BLaER1 (cell line): ENCODE measurements at regions not wholly inside any gene's neighbourhood (a gene's known extent, or its start where the extent isn't known, plus 50 kb on each side); places are given as distances from the start of the nearest gene placed in this dataset.

ENCODE experiments used
- H3K27ac ChIP-seq: shearing (Covaris generic); formaldehyde crosslinking; 2 replicates; pipeline ENCODE4 v1.8.1; 2022
- H3K27me3 ChIP-seq: shearing (Covaris generic); formaldehyde crosslinking; 2 replicates; pipeline ENCODE4 v1.8.1; 2022
- H3K36me3 ChIP-seq: shearing (Covaris generic); formaldehyde crosslinking; 2 replicates; pipeline ENCODE4 v1.8.1; 2022
- H3K4me1 ChIP-seq: shearing (Covaris generic); formaldehyde crosslinking; 2 replicates; pipeline ENCODE4 v1.8.1; 2022
- H3K4me2 ChIP-seq: shearing (Covaris generic); formaldehyde crosslinking; 2 replicates; pipeline ENCODE4 v1.8.1; 2022
- H3K4me3 ChIP-seq: shearing (Covaris generic); formaldehyde crosslinking; 2 replicates; pipeline ENCODE4 v1.8.1; 2022
- H3K9ac ChIP-seq: shearing (Covaris generic); formaldehyde crosslinking; 2 replicates; pipeline ENCODE4 v1.8.1; 2022
- H3K9me3 ChIP-seq: shearing (Covaris generic); formaldehyde crosslinking; 2 replicates; pipeline ENCODE4 v1.8.1; 2022
- H4K20me1 ChIP-seq: shearing (Covaris generic); formaldehyde crosslinking; 2 replicates; pipeline ENCODE4 v1.8.1; 2022
- Cebpa-rat ChIP-seq: shearing (Covaris generic); IDR thresholded peaks from 2 replicates; pipeline ENCODE4 v1.8.1; 2022

GRCh38 chr4:146087856-146088255 is 87.7 kb upstream of the LSM6 start:
- Histone ChIP-seq H3K4me1 (no peaks in the 10 kb centered on the region), H4K20me1 (no peaks in the 10 kb centered on the region), H3K9ac (no peak overlapping the region), H3K36me3 (no peaks in the 10 kb centered on the region), H3K4me2 (no peak overlapping the region), H3K27ac (no peak overlapping the region), H3K4me3 (no peak overlapping the region), H3K27me3 (no peaks in the 10 kb centered on the region), H3K9me3 (no peaks in the 10 kb centered on the region)
- TF ChIP-seq Cebpa-rat: no peak

DNA sequence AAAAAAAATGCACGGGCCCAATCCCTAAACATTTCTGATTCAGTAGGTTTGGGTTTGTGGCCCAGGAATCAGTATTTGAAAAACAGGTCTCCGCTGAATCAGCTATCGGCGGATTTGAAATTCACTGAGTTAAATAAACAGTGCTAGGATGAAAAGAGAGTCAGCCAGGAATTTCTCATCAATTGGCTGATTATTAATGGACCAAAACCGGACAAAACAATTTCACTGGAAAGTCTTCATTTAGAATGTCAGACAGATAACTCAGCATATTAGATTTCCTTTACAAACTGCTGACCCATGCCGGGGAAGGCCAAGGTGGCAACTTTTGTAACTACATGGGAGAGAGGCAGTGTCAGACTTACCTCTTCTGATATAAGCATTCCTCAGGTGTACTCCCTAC is 99.4 kb upstream of the LSM6 start:
- Histone ChIP-seq H3K9me3 (no peaks in the 10 kb centered on the region), H3K9ac (no peak overlapping the region), H3K4me2 (no peak overlapping the region), H3K27me3 (no peaks in the 10 kb centered on the region; the same call in 1 of the 2 replicates), H3K27ac (no peak overlapping the region), H3K4me1 (peaks cover 11% of the 10 kb centered on the region), H3K4me3 (no peak overlapping the region), H3K36me3 (no peaks in the 10 kb centered on the region), H4K20me1 (no peaks in the 10 kb centered on the region)
- TF ChIP-seq Cebpa-rat: no peak

DNA sequence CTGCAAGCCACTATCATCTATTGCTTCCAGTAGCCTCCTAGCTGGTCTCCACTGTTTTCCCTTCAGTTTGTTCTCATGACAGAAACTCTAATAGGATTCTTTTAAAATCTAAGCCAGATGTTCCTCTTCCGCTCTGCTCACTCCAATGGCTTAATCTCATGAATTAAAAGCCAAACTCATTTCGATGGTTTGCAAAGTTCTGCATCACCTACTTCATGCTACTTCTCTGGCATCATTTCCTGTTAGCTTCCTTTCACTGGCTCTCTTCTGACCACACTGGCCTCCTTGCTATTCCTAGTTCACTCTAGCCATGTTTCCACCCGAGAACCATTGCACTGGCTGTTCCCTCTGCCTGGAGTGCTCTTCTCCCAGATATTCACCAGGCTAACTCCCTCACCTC is 102.0 kb upstream of the LSM6 start:
- no peak overlapping the region for H3K9ac ChIP-seq
- H3K36me3 ChIP-seq: no peaks in the 10 kb centered on the region
- H3K27me3 ChIP-seq: no peaks in the 10 kb centered on the region; the same call in 1 of the 2 replicates
- H3K27ac ChIP-seq: no peak overlapping the region
- no peak overlapping the region for H3K4me3 ChIP-seq
- peaks cover 11% of the 10 kb centered on the region for H3K4me1 ChIP-seq
- H4K20me1 ChIP-seq: no peaks in the 10 kb centered on the region
- no peaks in the 10 kb centered on the region for H3K9me3 ChIP-seq
- no peak for TF ChIP-seq Cebpa-rat
- peak overlapping the region; percentile 53 for H3K4me2 ChIP-seq

DNA sequence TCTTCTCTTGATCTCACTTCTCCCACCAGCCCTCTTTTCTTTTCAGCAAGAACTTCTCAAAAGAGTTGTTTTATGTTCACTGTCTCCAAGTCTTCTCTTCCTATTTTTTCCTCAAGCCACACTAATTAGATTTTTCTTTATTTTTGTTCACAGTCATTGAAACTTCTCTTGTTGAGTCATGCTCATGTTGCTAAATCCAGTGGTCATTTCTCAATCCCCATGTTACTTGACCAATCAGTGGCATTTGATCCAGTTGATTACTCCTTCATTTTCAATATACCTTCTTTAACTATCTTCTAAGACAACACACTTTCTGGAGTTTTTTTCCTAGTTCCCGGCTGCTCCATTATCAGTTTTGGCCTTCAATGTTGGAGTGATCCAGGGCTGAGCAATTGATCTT is 103.1 kb upstream of the LSM6 start:
- Histone ChIP-seq H3K36me3 (no peaks in the 10 kb centered on the region), H3K27ac (no peak overlapping the region), H4K20me1 (no peaks in the 10 kb centered on the region), H3K4me3 (no peak overlapping the region), H3K9ac (no peak overlapping the region), H3K4me2 (no peak overlapping the region), H3K9me3 (no peaks in the 10 kb centered on the region), H3K4me1 (peaks cover 11% of the 10 kb centered on the region), H3K27me3 (no peaks in the 10 kb centered on the region; the same call in 1 of the 2 replicates)
- no peak for TF ChIP-seq Cebpa-rat

DNA sequence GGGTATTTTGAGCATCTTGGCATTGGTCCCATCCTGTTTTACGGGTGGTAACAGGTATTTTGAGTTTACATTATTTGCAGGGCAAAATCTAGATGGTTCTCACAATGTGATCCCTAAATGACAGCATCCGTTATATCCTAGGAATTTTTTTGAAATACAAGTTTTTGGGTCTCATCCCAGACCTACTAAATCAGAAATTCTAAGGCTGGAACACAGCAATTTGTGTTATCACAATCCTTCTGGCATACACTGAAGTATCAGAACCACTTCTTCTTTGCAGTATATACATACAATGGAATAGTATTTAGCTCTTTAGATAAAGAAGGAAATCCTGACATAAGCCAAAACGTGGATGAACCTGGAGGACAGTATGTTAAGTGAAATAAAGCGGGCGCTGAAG is 104.1 kb upstream of the LSM6 start:
- Histone ChIP-seq H3K4me1 (peaks cover 11% of the 10 kb centered on the region), H4K20me1 (no peaks in the 10 kb centered on the region), H3K27ac (no peak overlapping the region), H3K36me3 (no peaks in the 10 kb centered on the region), H3K9ac (no peak overlapping the region), H3K4me2 (no peak overlapping the region), H3K4me3 (no peak overlapping the region), H3K9me3 (no peaks in the 10 kb centered on the region), H3K27me3 (no peaks in the 10 kb centered on the region; the same call in 1 of the 2 replicates)
- TF ChIP-seq Cebpa-rat: no peak

GRCh38 chr4:146063143-146063542 is 112.4 kb upstream of the LSM6 start:
- no peak overlapping the region for H3K27ac ChIP-seq
- H3K36me3 ChIP-seq: no peaks in the 10 kb centered on the region
- peaks cover 31% of the 10 kb centered on the region for H3K4me1 ChIP-seq
- H3K4me2 ChIP-seq: peak overlapping the region; percentile 57
- H4K20me1 ChIP-seq: no peaks in the 10 kb centered on the region
- no peaks in the 10 kb centered on the region for H3K27me3 ChIP-seq
- H3K9ac ChIP-seq: no peak overlapping the region
- H3K9me3 ChIP-seq: no peaks in the 10 kb centered on the region
- no peak overlapping the region for H3K4me3 ChIP-seq
- TF ChIP-seq Cebpa-rat: no peak

DNA sequence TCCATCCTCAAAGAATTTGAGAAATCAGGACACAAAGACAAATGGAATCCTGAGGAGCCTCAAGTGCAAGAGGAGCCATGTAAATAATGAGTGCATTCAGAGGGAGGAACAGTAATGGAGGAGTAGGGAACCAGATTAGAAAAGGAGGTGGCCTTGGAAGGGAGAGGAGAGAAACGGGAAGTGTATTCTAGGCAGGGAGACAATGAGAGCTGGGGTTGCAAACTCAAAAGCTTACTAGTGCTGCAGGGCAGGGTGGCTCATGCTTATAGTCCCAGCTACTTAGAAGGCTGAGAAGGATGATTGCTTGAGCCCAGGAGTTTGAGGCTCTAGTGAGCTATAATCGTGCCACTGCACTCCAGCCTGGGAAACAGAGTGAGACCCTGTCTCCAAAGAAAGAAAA is 113.2 kb upstream of the LSM6 start:
- H3K9me3 ChIP-seq: no peaks in the 10 kb centered on the region

GRCh38 chr4:146061610-146062334 is 113.7 kb upstream of the LSM6 start:
- Histone ChIP-seq H3K4me3 (no peak overlapping the region), H3K4me1 (peaks cover 31% of the 10 kb centered on the region), H3K9me3 (no peaks in the 10 kb centered on the region), H4K20me1 (no peaks in the 10 kb centered on the region), H3K9ac (no peak overlapping the region), H3K36me3 (no peaks in the 10 kb centered on the region), H3K27me3 (no peaks in the 10 kb centered on the region), H3K27ac (no peak overlapping the region), H3K4me2 (0 out of 2 replicates have a peak overlapping the region, but pooled peaks have one; percentile 57)
- no peak for TF ChIP-seq Cebpa-rat

More for the DNA sequence above, 113.2 kb upstream of the LSM6 start:
- H3K9ac ChIP-seq: no peak overlapping the region
- no peak overlapping the region for H3K27ac ChIP-seq
- TF ChIP-seq Cebpa-rat: no peak
- peak overlapping the region; percentile 57 for H3K4me2 ChIP-seq
- no peaks in the 10 kb centered on the region for H4K20me1 ChIP-seq
- no peaks in the 10 kb centered on the region for H3K27me3 ChIP-seq
- no peak overlapping the region for H3K4me3 ChIP-seq
- peaks cover 31% of the 10 kb centered on the region for H3K4me1 ChIP-seq
- no peaks in the 10 kb centered on the region for H3K36me3 ChIP-seq

- Histone ChIP-seq H3K4me2 (peak overlapping the region; percentile 26; the same call in 1 of the 2 replicates), H3K27ac (no peak overlapping the region), H3K9ac (no peak overlapping the region), H3K27me3 (no peaks in the 10 kb centered on the region), H3K36me3 (no peaks in the 10 kb centered on the region), H3K9me3 (no peaks in the 10 kb centered on the region), H3K4me3 (no peak overlapping the region), H4K20me1 (no peaks in the 10 kb centered on the region), H3K4me1 (peaks cover 31% of the 10 kb centered on the region)
- no peak for TF ChIP-seq Cebpa-rat
Measured at GRCh38 chr4:146059865-146060264, 115.7 kb upstream of the LSM6 start.

GRCh38 chr4:146059151-146059550 is 116.4 kb upstream of the LSM6 start:
- Histone ChIP-seq H3K27me3 (no peaks in the 10 kb centered on the region), H3K27ac (no peak overlapping the region), H3K4me3 (no peak overlapping the region), H3K4me2 (no peak overlapping the region; the same call in 1 of the 2 replicates), H3K9me3 (no peaks in the 10 kb centered on the region), H3K9ac (no peak overlapping the region), H3K36me3 (no peaks in the 10 kb centered on the region), H4K20me1 (no peaks in the 10 kb centered on the region), H3K4me1 (peaks cover 31% of the 10 kb centered on the region)
- no peak for TF ChIP-seq Cebpa-rat
